GM12874 (cell line): ENCODE measurements at regions not wholly inside any gene's neighbourhood (a gene's known extent, or its start where the extent isn't known, plus 50 kb on each side); places are given as distances from the start of the nearest gene placed in this dataset.

Experiments used
- CTCF ChIP-seq: IDR thresholded peaks from 2 replicates; pipeline ENCODE4 v1.5.1; 2011; ENCODE audit warnings: low read depth, mild to moderate bottlenecking, control low read depth, low read length, moderate library complexity; ENCODE audit not compliant: insufficient read depth

DNA sequence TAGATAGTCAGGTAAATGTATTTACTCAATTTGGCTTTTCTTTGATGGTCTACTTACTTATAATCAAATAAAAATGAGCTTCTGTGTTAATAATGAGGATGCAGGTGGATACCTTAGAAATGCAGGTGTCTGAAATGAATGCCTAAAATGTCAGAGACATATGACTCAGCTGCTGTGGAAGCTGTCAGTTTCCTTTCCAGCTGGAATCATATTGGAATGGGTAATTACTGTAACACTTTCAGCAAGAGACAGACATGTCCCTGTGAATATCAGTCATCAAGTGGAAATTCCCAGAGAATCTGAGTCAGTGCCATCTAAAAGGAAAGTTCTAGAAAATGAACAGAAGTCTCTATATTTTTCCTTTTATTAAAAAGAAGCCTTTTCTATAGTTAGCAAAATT is 783.0 kb upstream of the AADAT start:
- TF ChIP-seq CTCF, result no peak

DNA sequence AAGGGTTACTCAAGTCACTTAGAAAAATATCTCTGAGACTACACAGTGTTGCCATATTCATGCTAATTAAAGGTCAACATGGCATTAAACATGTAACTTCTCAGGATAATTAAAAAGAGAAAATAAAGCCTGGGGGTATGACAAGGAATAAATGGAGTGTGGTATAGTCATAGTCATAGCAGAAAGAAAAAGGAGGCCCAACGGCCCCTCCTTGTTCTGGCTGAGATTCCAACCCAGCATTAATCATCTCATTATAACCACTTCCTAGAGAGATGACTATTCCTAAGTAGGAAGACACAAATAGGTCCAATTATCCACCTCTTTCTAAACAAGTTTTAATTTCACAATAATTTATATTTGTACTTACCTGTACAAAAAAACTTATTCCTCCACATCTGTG is 778.4 kb upstream of the AADAT start:
- no peak for TF ChIP-seq CTCF

- no peak for TF ChIP-seq CTCF
Measured at GRCh38 chr4:170854097-170854496, 764.3 kb upstream of the AADAT start.

DNA sequence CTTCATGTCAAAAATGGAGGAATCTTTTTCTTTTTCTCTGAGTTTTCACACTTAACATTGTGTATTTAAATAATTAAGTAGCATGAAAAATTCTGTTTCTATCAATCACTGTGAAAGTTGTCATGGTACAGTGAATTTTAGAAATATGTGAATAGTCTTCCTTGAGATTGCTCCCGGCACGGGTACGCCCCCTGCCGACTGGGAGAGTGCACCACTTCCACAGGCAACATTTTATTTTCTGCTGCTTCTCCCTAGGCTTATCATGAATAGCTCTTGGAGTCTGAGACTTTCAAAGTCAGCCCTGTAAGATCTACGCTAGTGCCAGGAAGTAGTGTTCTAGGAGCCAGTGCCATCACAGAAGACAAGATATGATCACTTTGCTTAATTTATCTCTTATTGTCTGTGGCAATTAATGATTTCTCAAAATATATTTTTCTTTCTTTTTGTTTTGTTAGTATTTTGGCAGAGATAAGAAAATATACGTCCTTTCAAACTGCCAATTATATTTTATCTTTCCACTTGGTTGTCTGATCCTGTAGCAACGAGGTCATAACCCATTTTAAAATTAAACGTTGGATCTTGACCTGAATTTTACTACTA is 763.8 kb upstream of the AADAT start:
- peak; percentile 76 for TF ChIP-seq CTCF

DNA sequence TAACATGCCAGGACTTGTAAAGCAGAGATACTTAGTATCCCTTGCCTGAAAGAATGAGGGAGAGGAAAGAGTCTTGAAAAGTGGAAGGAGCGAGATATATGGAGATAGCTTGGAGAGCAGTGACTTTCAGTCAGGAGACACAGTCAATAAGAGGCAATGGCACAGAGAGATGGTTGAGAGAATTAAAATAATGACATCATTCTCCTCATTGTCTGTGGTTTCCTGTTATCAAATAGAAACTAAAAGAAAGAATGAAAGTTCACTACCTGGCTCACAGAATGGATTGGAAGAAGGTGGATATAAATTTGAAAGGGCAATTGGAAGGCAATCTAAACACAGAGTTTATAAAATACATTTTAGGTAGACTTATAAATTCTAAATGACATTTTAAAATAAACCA is 760.2 kb upstream of the AADAT start:
- TF ChIP-seq CTCF, result no peak

DNA sequence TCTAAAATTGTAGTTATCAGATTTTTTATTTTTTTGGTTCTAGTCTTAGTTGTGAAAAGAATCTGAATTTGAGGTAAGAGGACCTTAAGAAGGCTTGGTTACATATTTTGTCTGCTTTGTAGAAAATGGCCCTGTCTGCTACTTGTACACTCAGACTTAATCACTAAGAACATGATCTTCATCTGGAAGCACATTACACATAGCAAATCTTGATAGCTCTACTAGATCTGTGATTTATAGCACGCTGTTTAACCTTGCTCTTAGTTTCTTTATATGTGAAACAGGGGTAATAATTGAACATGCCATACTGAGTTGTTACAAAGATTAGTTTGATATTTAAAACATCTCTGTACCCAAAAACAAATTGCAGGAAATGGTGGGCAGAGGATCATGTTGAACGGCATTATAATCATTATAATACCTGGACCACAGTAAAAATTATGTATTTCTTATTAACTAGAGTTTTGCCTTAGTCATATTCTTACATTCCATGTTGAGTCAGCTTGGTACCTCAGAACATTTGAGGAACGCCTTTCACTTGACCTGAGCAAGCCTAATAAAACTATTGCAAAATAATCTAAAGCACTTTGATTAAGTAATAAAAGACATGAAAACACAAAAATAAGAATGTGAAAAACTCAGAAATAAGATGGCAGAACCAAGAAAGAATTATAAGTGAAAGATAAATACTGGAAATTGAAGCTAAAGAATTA is 738.0 kb upstream of the AADAT start:
- no peak for TF ChIP-seq CTCF

GRCh38 chr4:170818786-170819185 is 729.0 kb upstream of the AADAT start:
- no peak for TF ChIP-seq CTCF

- TF ChIP-seq CTCF, result no peak
Measured at GRCh38 chr4:170805352-170805751, 715.6 kb upstream of the AADAT start.
